K562 (cell line): ENCODE measurements at regions not wholly inside any gene's neighbourhood (a gene's known extent, or its start where the extent isn't known, plus 50 kb on each side); places are given as distances from the start of the nearest gene placed in this dataset.
A peak's percentile ranks its signal among the peaks of the same experiment; 100 is the strongest.

Experiments
- CHD7 ChIP-seq: fragments of 200-600 bp; sonication (generic); IDR thresholded peaks from one replicate; pipeline ENCODE4 v1.6.1; 2012; ENCODE audit warnings: mild to moderate bottlenecking, low read depth, low read length, inconsistent platforms
- DIDO1 ChIP-seq: fragments of 450-650 bp; IDR thresholded peaks from 2 replicates; pipeline ENCODE4 v1.6.1; 2016; ENCODE audit warnings: low read depth, missing biosample characterization, missing genetic modification characterization
- PML ChIP-seq: IDR thresholded peaks from 2 replicates; pipeline ENCODE4 v1.6.1; 2012; ENCODE audit warnings: low read length, inconsistent platforms
- SMC3 ChIP-seq: conservative IDR thresholded peaks from 2 replicates; pipeline ENCODE4 v1.6.1; 2011; ENCODE audit warnings: low read depth, low read length, improper control_type of control experiment; ENCODE audit not compliant: insufficient read depth
- TRIM28 ChIP-seq: fragments of 450-650 bp; IDR thresholded peaks from 2 replicates; pipeline ENCODE4 v1.6.1; 2017
- ZNF318 ChIP-seq, 2 experiments: fragments of 450-650 bp; IDR thresholded peaks; 2 replicates each; pipeline ENCODE4 v1.6.1; 2016; ENCODE audit warnings: mild to moderate bottlenecking in 2 of 2, borderline replicate concordance in 1 of 2, low read depth in 1 of 2, moderate library complexity in 1 of 2

- TF ChIP-seq DIDO1 (tag) (no peak), ZNF318 (IDR thresholded peaks at IDR 0.05; ENCODE audit: borderline replicate concordance in 1 of 2, low read depth in 1 of 2) (peak in 1 of 2 experiments; percentile 87; a peak in 2 of 4 replicates), TRIM28 (no peak), CHD7 (no peak), PML (peak; percentile 53), SMC3 (no peak)
These were observed 260.2 kb upstream of the TRIB2 start (continued) for GRCh38 chr2:12456293-12457106.
